BE2C (cell line): ENCODE measurements at regions not wholly inside any gene's neighbourhood (a gene's known extent, or its start where the extent isn't known, plus 50 kb on each side); places are given as distances from the start of the nearest gene placed in this dataset.

Experiments used
- DNase-seq: peaks from one replicate; pipeline ENCODE4 v3.0.0-alpha.2; 2020
- H3K27me3 ChIP-seq: fragments of 250-450 bp; sonication (Bioruptor Pico); 2 replicates; pipeline ENCODE4 v1.5.1; 2020; ENCODE audit warnings: mild to moderate bottlenecking
- H3K36me3 ChIP-seq: fragments of 250-450 bp; sonication (Bioruptor Pico); 2 replicates; pipeline ENCODE4 v1.5.1; 2020; ENCODE audit warnings: mild to moderate bottlenecking
- H3K4me1 ChIP-seq: fragments of 250-450 bp; sonication (Bioruptor Pico); 2 replicates; pipeline ENCODE4 v1.5.1; 2020
- H3K4me3 ChIP-seq: 2 replicates; pipeline ENCODE4 v1.5.1; 2011; ENCODE audit warnings: low read depth, low read length
- H3K9me3 ChIP-seq: fragments of 250-450 bp; sonication (Bioruptor Pico); 2 replicates; pipeline ENCODE4 v1.5.1; 2020
- CTCF ChIP-seq: IDR thresholded peaks from 2 replicates; pipeline ENCODE4 v1.5.1; 2012; ENCODE audit warnings: mild to moderate bottlenecking, low read depth, low read length

DNA sequence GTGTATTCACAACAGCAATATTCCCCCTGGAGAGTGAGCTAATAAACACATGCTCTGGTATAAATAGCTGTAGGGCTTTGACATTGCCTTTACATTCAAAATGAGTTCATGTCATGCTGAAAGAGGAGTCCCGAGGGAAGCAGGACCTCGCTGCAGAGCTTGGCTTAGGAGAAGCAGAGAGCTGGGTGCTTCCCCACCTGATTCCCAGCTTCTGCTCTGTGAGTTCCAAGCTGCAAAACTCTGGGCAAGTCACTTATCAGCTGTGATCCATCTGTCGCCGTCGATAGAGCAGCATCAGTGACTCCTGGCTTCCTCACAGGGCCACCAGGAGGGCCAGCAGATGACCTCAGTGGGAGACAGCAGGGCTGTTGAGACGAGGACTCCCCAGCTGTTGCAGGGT, 241.8 kb downstream of the ANKRD60 start:
- Histone ChIP-seq H3K9me3 (no peaks in the 10 kb centered on the region), H3K27me3 (no peaks in the 10 kb centered on the region), H3K4me3 (no peak overlapping the region), H3K4me1 (peaks cover 7% of the 10 kb centered on the region; the same call in 1 of the 2 replicates), H3K36me3 (no peaks in the 10 kb centered on the region)
- TF ChIP-seq CTCF, result no peak
- peak; percentile 35 for DNase-seq

- no peaks in the 10 kb centered on the region for H3K36me3 ChIP-seq
- no peaks in the 10 kb centered on the region for H3K27me3 ChIP-seq
- no peak for TF ChIP-seq CTCF
- no peak overlapping the region for H3K4me3 ChIP-seq
- H3K9me3 ChIP-seq, result no peaks in the 10 kb centered on the region
- peaks cover 7% of the 10 kb centered on the region; the same call in 1 of the 2 replicates for H3K4me1 ChIP-seq
- no peak for DNase-seq
Measured at GRCh38 chr20:57985278-57985677, 243.2 kb downstream of the ANKRD60 start.

DNA sequence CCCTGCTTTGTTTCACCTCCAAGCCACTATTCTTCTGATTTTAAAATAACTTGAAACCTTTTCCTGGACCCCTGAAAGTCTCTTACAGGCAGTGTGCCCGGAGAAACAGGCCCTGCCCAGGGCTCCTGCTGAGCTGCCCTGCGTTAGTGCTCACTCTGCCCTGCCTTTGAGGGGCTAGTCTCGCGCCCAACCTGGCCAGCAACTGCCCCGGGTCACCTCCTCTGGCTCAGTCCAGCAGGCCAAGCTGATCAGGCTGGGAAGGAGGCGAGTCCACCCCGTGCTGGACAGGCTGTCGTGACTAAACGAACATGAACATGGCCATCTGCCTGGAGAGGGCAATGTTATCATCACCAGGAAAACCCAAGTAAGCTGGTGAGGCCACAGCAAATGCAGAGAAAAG, 245.4 kb downstream of the ANKRD60 start:
- Histone ChIP-seq H3K9me3 (no peaks in the 10 kb centered on the region), H3K4me1 (peaks cover 7% of the 10 kb centered on the region; the same call in 1 of the 2 replicates), H3K27me3 (no peaks in the 10 kb centered on the region), H3K36me3 (no peaks in the 10 kb centered on the region), H3K4me3 (no peak overlapping the region)
- no peak for DNase-seq
- TF ChIP-seq CTCF, result no peak

DNA sequence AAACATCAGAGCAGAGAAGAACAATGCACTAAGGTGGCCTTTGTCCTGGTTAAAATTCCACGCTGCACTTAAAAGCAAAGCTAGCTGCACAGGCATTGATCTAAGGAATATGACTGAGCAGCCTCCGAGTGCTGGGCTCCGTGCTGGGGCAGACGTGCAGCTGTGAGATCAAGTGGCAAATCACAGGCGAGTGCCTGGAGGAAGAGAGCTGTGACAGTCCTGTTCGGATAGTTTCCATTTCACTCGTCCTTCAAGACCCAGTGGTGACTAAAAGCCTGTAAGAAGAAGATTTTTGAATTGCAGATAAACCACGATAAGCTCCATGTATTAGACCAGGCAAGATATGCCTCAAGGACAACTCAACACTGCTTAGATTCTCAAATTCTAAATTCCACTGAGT, 247.9 kb downstream of the ANKRD60 start:
- DNase-seq, result no peak
- Histone ChIP-seq H3K27me3 (no peaks in the 10 kb centered on the region), H3K4me1 (no peaks in the 10 kb centered on the region; the same call in 1 of the 2 replicates), H3K4me3 (no peak overlapping the region), H3K36me3 (no peaks in the 10 kb centered on the region), H3K9me3 (no peaks in the 10 kb centered on the region)
- TF ChIP-seq CTCF, result no peak

GRCh38 chr20:57977569-57977968, 250.9 kb downstream of the ANKRD60 start:
- Histone ChIP-seq H3K4me1 (no peaks in the 10 kb centered on the region), H3K27me3 (no peaks in the 10 kb centered on the region), H3K9me3 (no peaks in the 10 kb centered on the region), H3K4me3 (no peak overlapping the region), H3K36me3 (no peaks in the 10 kb centered on the region)
- no peak for DNase-seq
- TF ChIP-seq CTCF, result no peak

DNA sequence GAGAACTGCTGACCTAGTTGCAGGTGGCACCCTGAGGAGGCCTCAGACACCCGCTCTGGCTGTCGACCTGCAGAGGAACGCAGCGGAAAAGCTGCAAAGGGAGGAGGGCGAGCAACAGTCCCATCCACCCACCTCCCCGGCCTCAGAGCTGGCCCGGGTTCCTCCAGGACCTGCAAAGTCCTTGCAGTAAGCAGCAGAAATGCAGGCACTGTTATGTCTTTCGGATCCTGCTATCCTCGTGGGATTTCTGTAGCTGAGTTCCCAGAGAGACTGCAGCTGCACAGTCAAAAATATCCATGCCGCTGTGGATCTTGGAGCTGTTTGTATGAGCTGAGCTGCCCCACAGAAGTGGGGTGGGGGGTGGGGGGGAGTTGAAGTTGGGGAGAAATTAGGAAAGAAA, 251.3 kb downstream of the ANKRD60 start:
- no peaks in the 10 kb centered on the region; the same call in 1 of the 2 replicates for H3K9me3 ChIP-seq
- TF ChIP-seq CTCF, result no peak
- DNase-seq, result no peak
- H3K4me3 ChIP-seq, result no peak overlapping the region
- H3K4me1 ChIP-seq, result no peaks in the 10 kb centered on the region
- H3K36me3 ChIP-seq, result no peaks in the 10 kb centered on the region
- no peaks in the 10 kb centered on the region for H3K27me3 ChIP-seq
